Gastrocnemius medialis (tissue), 4 donors: ENCODE measurements at regions not wholly inside any gene's neighbourhood (a gene's known extent, or its start where the extent isn't known, plus 50 kb on each side); places are given as distances from the start of the nearest gene placed in this dataset.

Experiments used
- ATAC-seq, 2 donors: fragments of 150-250 bp; one replicate each; pipeline ENCODE4 v1.9.1; 2016
- DNase-seq, 2 donors: peaks; one replicate each; pipeline ENCODE4 v3.0.0-alpha.2; 2019
- H3K27ac ChIP-seq, 4 donors: fragments of 200-600 bp; sonication (generic); 1 replicate in 1 of 4; 2 replicates in 3 of 4; pipeline ENCODE4 v1.5.1; 2016 to 2018; ENCODE audit warnings: mild to moderate bottlenecking in 2 of 4, moderate library complexity in 1 of 4
- H3K27me3 ChIP-seq, 3 donors: fragments of 200-600 bp; sonication (generic) in 2 of 3; 1 replicate in 1 of 3; 2 replicates in 2 of 3; pipeline versions ENCODE4 v1.5.1 to v1.6.0; 2016 to 2019; ENCODE audit warnings: mild to moderate bottlenecking in 1 of 3, moderate library complexity in 1 of 3
- H3K36me3 ChIP-seq, 2 donors: fragments of 200-600 bp; sonication (generic) in 1 of 2; one replicate each; pipeline ENCODE4 v1.5.1; 2017 to 2018
- H3K4me1 ChIP-seq, 2 donors: fragments of 200-600 bp; sonication (generic) in 1 of 2; one replicate each; pipeline ENCODE4 v1.5.1; 2016 to 2017; ENCODE audit warnings: mild to moderate bottlenecking in 2 of 2
- H3K4me3 ChIP-seq, 4 donors: fragments of 200-600 bp; sonication (generic) in 3 of 4; 1 replicate in 1 of 4; 2 replicates in 3 of 4; pipeline ENCODE4 v1.5.1; 2016 to 2019; ENCODE audit warnings: mild to moderate bottlenecking in 2 of 4
- H3K9me3 ChIP-seq, 3 donors: fragments of 200-600 bp; sonication (generic) in 2 of 3; 1 replicate in 1 of 3; 2 replicates in 2 of 3; pipeline ENCODE4 v1.5.1; 2016 to 2019
- CTCF ChIP-seq, 5 experiments: fragments of 450-650 bp in 3 of 5; fragments of 200-600 bp in 2 of 5; sonication (generic) in 2 of 5; IDR thresholded peaks in 4 of 5; conservative IDR thresholded peaks in 1 of 5; 1 replicate in 4 of 5; 2 replicates in 1 of 5; pipeline ENCODE4 v1.5.1; 2016 to 2019; ENCODE audit warnings: antibody characterized with exemption in 5 of 5, mild to moderate bottlenecking in 3 of 5, moderate library complexity in 3 of 5
- POLR2A ChIP-seq, 2 donors: fragments of 450-650 bp; IDR thresholded peaks; one replicate each; pipeline ENCODE4 v1.6.1; 2017; ENCODE audit warnings: antibody characterized with exemption in 2 of 2, mild to moderate bottlenecking in 2 of 2, moderate library complexity in 2 of 2
- in situ Hi-C, 4 donors: fragments of 200-750 bp; cut with MboI; loops; one replicate each; pipeline versions ENCODE4 v1.15.0 to v1.8.0; 2017; ENCODE audit warnings: low sequenced_read_pairs in 4 of 4
- intact Hi-C: fragments of 100-400 bp; cut with DNase I; formaldehyde crosslinking; loops from one replicate; pipeline ENCODE4 v1.15.1; 2023; ENCODE audit warnings: low total_unique reads

- no peak overlapping the region for H3K4me3 ChIP-seq
- H3K4me1 ChIP-seq, result no peaks in the 10 kb centered on the region
- intact Hi-C loops (no loop called here), in situ Hi-C loops (loop anchor here in 3 of 4 donors (25.0 kb wide), 2 partner anchors 93 to 282 kb away; no protein-coding TSS in a partner anchor)
- no peaks in the 10 kb centered on the region for H3K36me3 ChIP-seq
- ATAC-seq (no peak), DNase-seq (no peak)
- no peaks in the 10 kb centered on the region for H3K27me3 ChIP-seq
- no peak for TF ChIP-seq CTCF (IDR thresholded peaks at IDR 0.05 in 4 of 5, conservative IDR thresholded peaks at IDR 0.05 in 1 of 5)
- no peak for TF ChIP-seq POLR2A (IDR thresholded peaks at IDR 0.05)
- no peak overlapping the region for H3K27ac ChIP-seq
- H3K9me3 ChIP-seq, result no peaks in the 10 kb centered on the region
Observed at GRCh38 chr11:26268980-26269660, 62.8 kb upstream of the ANO3 start.

GRCh38 chr11:26271666-26272065 is 60.3 kb upstream of the ANO3 start:
- no peaks in the 10 kb centered on the region for H3K36me3 ChIP-seq
- no peak for TF ChIP-seq POLR2A (IDR thresholded peaks at IDR 0.05)
- no peak for TF ChIP-seq CTCF (IDR thresholded peaks at IDR 0.05 in 4 of 5, conservative IDR thresholded peaks at IDR 0.05 in 1 of 5)
- no peaks in the 10 kb centered on the region for H3K27me3 ChIP-seq
- no peak for DNase-seq
- no peaks in the 10 kb centered on the region for H3K9me3 ChIP-seq
- in situ Hi-C loops (loop anchor here in 3 of 4 donors (25.0 kb wide), 2 partner anchors 91 to 284 kb away; no protein-coding TSS in a partner anchor), intact Hi-C loops (no loop called here)
- no peak for ATAC-seq
- H3K4me1 ChIP-seq, result no peaks in the 10 kb centered on the region
- no peak overlapping the region for H3K27ac ChIP-seq
- no peak overlapping the region for H3K4me3 ChIP-seq

- H3K27me3 ChIP-seq, result no peaks in the 10 kb centered on the region
- no peak overlapping the region for H3K27ac ChIP-seq
- ATAC-seq, result peak in 1 of 2 donors; percentile 53
- H3K4me1 ChIP-seq, result no peaks in the 10 kb centered on the region
- intact Hi-C loops, result loop anchor here (1.0 kb wide), 1 partner anchor 296 kb away; no protein-coding TSS in a partner anchor
- H3K4me3 ChIP-seq, result no peak overlapping the region
- H3K36me3 ChIP-seq, result no peaks in the 10 kb centered on the region
- in situ Hi-C loops, result loop anchor here in 3 of 4 donors (5.0 to 25.0 kb wide), 4 partner anchors 295 to 885 kb away; no protein-coding TSS in a partner anchor
- peak in 1 of 2 donors; percentile 18 for DNase-seq
- TF ChIP-seq POLR2A (IDR thresholded peaks at IDR 0.05) (no peak), CTCF (IDR thresholded peaks at IDR 0.05 in 4 of 5, conservative IDR thresholded peaks at IDR 0.05 in 1 of 5) (peak; percentile 68 to 90 (median 70))
- no peaks in the 10 kb centered on the region for H3K9me3 ChIP-seq
Observed at GRCh38 chr11:26276798-26277424, 55.0 kb upstream of the ANO3 start.

GRCh38 chr11:26278354-26278753 is 53.6 kb upstream of the ANO3 start:
- DNase-seq, result no peak
- Histone ChIP-seq H3K36me3 (no peaks in the 10 kb centered on the region), H3K4me3 (no peak overlapping the region), H3K9me3 (no peaks in the 10 kb centered on the region), H3K27me3 (no peaks in the 10 kb centered on the region), H3K4me1 (no peaks in the 10 kb centered on the region), H3K27ac (no peak overlapping the region)
- no peak for ATAC-seq
- in situ Hi-C loops, result loop anchor here in 3 of 4 donors (5.0 to 25.0 kb wide), 4 partner anchors 296 to 884 kb away; no protein-coding TSS in a partner anchor
- TF ChIP-seq CTCF (IDR thresholded peaks at IDR 0.05 in 4 of 5, conservative IDR thresholded peaks at IDR 0.05 in 1 of 5) (no peak), POLR2A (IDR thresholded peaks at IDR 0.05) (no peak)
- intact Hi-C loops, result no loop called here
